ENCODE measurements at regions not wholly inside any gene's neighbourhood (a gene's known extent, or its start where the extent isn't known, plus 50 kb on each side); places are given as distances from the start of the nearest gene placed in this dataset.

DNA sequence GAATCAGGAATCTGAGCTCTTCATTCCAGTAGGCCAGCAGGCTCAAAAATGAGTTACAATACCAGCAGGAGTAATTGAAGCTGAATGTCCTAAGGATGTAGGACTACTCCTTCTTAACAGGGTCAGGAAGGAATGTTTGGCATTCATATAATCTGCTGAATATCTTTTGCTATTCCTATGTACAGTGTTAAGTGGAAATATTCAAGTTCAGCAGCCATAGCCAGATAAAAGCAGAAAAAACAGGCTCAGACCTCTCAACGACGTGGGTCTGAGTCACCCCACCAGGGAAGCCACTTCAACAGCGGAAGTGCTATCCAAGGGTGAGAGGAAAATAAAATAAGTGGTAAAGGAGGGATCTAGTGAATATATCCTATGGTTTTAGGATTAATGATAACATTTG lies 577.0 kb downstream of the SPOCK3 start:
- DNase-seq, result no peak

DNA sequence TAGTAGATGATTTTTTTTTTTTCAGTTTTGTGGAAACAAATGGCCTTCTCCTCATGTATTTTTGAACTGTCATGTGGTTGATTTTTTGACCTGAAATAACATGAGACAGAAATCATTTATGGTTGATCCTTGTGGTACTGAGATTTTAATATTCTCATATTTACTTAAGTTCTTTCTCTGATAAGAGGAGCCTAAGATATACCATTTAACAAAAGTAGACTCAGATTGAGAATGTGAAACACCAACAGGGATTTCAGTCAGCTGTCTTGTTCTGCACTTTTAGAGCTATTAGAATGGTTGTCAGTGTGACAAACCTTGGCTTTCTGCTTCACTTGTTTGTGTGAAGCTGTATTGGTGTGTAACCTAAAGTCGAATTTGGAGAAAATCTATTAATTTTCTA lies 575.7 kb downstream of the SPOCK3 start:
- DNase-seq, result no peak

DNA sequence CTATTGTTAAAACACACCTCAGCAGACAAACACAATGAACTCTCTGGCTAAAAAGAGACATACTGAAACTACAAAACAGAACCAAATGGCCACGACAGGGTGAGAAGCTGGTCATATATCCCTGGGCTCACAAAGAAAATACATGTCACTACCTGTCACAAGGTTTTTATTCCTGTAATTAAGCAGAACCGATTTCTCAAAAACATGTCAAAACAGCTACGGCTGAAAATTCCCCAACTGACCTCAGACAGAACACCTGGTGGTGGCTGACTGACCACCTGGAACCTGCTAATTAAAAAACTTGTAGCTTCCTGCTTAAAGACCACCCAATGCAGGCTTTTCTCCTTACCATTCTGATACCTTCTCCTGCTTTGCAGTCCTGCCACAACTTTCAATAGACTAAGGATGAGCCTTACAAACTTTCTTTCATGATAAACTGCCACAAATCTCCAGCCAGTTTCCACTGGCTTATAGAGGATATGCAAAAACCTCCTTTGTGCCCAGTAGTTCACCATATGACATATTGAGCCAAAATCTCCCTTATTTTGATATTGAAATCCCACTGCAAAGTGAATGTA lies 571.9 kb downstream of the SPOCK3 start:
- no peak for DNase-seq

DNA sequence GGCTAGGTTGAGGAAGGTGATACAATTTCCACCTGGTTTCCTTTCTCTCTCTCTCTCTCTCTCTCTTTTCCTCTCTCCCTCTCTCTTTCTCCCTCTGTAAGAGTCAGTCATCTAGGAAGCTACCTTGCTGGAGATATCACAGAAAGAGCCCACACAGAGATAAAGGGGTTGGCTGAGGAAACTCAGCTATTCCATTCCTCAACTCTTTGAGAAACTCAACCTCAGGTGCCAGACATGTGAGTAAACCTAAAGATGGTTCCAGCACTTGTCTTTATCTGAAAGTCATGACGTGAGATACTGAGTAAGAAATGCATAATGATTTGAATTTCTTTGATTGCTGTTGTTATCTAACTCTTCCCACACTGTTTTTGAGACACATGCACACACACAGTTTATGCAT lies 564.0 kb downstream of the SPOCK3 start:
- no peak for DNase-seq

DNA sequence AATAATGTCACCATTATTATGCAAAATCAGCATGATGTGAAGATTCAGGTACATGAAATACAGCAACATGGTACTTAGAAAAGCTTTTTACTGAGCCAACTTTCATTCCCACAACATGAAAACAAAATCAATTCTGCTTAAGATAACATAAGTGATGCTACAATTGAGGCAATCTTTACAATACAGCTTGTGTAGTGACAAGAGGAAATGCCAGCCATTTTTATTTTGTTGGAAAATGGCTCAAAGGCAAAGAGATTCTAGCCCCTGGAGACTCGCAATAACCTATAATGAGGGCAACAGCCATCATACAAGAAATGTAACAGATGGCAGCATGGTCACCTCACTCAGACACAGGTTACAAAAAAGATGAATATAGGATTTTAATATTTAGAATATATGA lies 560.4 kb downstream of the SPOCK3 start:
- no peak for DNase-seq

DNA sequence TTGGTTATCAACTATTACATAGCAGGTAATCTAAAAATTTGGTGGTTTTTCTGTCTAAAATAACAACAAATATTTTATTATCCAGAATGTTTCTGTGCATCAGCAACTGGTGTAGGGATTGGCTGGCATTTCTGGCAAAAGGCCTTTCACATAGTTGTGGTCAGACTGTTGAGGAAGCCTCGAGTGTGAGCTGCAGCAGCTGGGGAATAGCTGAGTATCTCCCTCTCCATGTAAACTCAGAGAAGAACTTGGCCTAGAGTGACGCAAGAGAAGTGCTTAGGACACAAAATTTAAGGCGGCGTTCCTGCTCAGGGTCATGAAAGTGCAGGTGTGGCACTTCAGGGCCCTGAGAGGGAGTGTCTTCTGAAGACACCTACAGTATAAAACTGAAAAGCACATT lies 558.9 kb downstream of the SPOCK3 start:
- DNase-seq, result no peak

DNA sequence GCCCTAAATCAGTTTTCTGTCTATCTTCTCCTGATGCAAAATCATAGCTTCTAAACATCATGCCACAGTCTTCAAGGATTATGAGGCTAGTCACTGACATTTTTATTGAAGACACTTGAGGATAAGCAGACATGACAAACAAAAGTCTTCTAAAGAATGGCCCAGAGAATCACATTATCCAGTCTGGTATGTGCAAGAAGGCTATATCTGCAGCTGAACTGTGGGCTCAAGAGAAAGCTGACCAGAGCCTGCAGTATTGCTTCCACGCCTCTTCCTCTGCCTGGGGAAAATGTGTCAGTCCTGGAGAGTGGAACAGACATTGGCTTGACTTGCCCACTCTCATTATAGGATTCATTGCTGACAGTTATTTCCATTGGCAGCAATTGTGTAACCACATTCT lies 553.5 kb downstream of the SPOCK3 start:
- no peak for DNase-seq

DNA sequence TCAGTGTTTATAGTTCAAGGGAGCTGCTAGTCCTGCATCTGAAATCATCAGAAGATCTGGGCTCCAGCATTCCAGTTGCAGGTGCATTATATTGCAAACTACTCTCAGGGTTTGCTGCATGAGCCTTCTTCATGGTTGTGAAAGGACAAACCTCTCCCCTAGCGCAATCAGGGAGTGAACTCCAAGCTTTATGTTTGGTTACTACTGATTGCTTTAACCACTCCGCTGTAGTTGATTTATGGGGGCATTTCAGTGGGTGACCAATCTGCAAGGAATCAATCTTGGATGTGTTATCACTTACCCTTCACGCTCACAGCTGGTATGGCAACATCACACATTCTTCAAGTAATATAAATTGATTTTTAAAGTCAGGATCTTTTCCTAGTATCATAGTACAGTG lies 552.1 kb downstream of the SPOCK3 start:
- no peak for DNase-seq

Data from NCI-H446 (cell line).